Ascending aorta (tissue), 2 donors: ENCODE measurements at regions not wholly inside any gene's neighbourhood (a gene's known extent, or its start where the extent isn't known, plus 50 kb on each side); places are given as distances from the start of the nearest gene placed in this dataset.
A peak's percentile ranks its signal among the peaks of the same experiment; 100 is the strongest.

ENCODE experiments used
- DNase-seq, 2 donors: peaks; one replicate each; pipeline ENCODE4 v3.0.0-alpha.2; 2019; ENCODE audit warnings: low spot score in 2 of 2
- H3K27ac ChIP-seq, 2 donors: fragments of 200-600 bp; sonication (generic); one replicate each; pipeline ENCODE4 v1.5.1; 2016 to 2017; ENCODE audit warnings: mild to moderate bottlenecking in 1 of 2
- H3K27me3 ChIP-seq: fragments of 200-600 bp; sonication (generic); one replicate; pipeline ENCODE4 v1.5.1; 2017
- H3K36me3 ChIP-seq, 2 donors: fragments of 200-600 bp; sonication (generic); one replicate each; pipeline ENCODE4 v1.5.1; 2016
- H3K4me1 ChIP-seq, 2 donors: fragments of 200-600 bp; sonication (generic); one replicate each; pipeline ENCODE4 v1.5.1; 2016 to 2017; ENCODE audit warnings: mild to moderate bottlenecking in 1 of 2
- H3K4me3 ChIP-seq, 2 donors: fragments of 200-600 bp; sonication (generic); one replicate each; pipeline ENCODE4 v1.5.1; 2016 to 2017; ENCODE audit warnings: mild to moderate bottlenecking in 1 of 2
- H3K9me3 ChIP-seq, 2 donors: fragments of 200-600 bp; sonication (generic); one replicate each; pipeline ENCODE4 v1.5.1; 2016
- CTCF ChIP-seq, 3 experiments: fragments of 200-600 bp in 2 of 3; fragments of 450-650 bp in 1 of 3; sonication (generic) in 2 of 3; IDR thresholded peaks; one replicate each; pipeline ENCODE4 v1.5.1; 2016 to 2019; ENCODE audit warnings: antibody characterized with exemption in 3 of 3, mild to moderate bottlenecking in 1 of 3, moderate library complexity in 1 of 3
- intact Hi-C: fragments of 100-400 bp; cut with DNase I; formaldehyde crosslinking; loops from one replicate; pipeline ENCODE4 v1.15.1; 2023

DNA sequence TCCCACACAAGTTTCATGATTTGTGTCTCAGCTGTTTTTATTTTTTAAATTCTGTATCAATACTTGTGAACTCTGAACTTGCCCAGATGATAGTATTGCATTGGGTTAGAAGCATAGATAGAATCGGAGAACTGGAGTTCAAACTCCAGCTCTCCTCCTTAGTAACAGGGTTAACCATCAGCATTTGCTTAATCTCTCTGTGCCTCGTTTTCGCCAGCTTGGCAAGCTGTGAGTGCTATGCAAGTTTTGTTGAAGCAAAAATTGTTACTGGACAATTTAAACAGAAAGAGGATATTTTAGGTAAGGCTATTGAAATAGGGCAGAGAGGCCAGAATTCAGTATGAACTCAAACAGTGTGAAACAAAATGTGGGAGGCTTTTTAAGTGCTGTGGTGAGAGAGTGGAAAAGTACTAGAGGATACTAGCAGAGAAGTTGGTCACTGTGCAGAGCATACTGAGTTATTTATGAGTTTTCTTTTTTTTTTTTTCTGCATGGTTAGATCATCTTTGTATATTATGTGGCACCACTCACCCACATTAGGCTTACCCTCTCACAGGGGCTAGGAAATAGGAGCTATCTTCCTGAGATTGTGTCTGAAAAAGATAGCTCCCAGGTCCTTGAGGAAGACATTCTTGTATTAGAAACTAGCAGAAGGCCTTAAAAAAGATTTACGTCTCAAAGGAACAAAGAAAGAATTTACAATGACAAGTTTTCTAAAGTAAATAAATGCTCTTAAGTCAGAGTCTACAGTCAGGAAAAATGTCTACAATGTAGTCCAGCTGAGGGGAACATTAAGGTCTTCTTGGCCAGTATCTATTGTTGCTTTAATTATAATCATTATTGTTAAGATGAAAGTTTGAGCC lies 1126.6 kb downstream of the FAT4 start:
- TF ChIP-seq CTCF (IDR thresholded peaks at IDR 0.05): no peak
- DNase-seq: no peak
- intact Hi-C loops: no loop called here
- Histone ChIP-seq H3K36me3 (no peaks in the 10 kb centered on the region), H3K27me3 (no peaks in the 10 kb centered on the region), H3K4me1 (peaks cover 0 to 3% of the 10 kb centered on the region in 2 donors), H3K9me3 (no peaks in the 10 kb centered on the region), H3K4me3 (no peak overlapping the region), H3K27ac (peak overlapping the region; percentile 53 to 64)

DNA sequence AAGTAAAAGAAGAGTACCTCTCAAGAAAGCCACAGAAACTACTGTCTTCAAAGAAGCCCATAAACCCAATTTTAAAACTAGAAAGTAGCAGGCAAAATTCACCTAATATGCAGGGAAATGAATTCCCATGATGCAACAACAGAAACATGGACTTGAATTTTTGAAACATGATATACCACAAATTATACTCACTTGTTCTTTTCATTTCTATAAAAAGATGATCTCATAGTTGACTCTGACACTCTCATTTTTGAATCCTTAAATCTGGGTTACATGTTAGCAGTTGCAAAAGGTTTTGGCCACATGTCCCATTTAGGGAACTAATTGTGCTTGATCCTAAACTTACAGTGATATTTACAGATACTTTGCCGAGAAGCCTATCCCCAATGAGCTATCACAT lies 1130.8 kb downstream of the FAT4 start:
- TF ChIP-seq CTCF (IDR thresholded peaks at IDR 0.05): no peak
- H3K36me3 ChIP-seq: no peaks in the 10 kb centered on the region
- no peaks in the 10 kb centered on the region for H3K27me3 ChIP-seq
- intact Hi-C loops: no loop called here
- no peak overlapping the region for H3K4me3 ChIP-seq
- H3K9me3 ChIP-seq: no peaks in the 10 kb centered on the region
- no peak overlapping the region for H3K27ac ChIP-seq
- peaks cover 0 to 3% of the 10 kb centered on the region in 2 donors for H3K4me1 ChIP-seq
- DNase-seq: no peak

GRCh38 chr4:126446917-126447316 lies 1132.2 kb downstream of the FAT4 start:
- H3K4me1 ChIP-seq: no peaks in the 10 kb centered on the region
- no peak overlapping the region for H3K27ac ChIP-seq
- no peaks in the 10 kb centered on the region for H3K9me3 ChIP-seq
- H3K36me3 ChIP-seq: no peaks in the 10 kb centered on the region
- TF ChIP-seq CTCF (IDR thresholded peaks at IDR 0.05): no peak
- H3K4me3 ChIP-seq: no peak overlapping the region
- H3K27me3 ChIP-seq: no peaks in the 10 kb centered on the region
- intact Hi-C loops: no loop called here
- no peak for DNase-seq

DNA sequence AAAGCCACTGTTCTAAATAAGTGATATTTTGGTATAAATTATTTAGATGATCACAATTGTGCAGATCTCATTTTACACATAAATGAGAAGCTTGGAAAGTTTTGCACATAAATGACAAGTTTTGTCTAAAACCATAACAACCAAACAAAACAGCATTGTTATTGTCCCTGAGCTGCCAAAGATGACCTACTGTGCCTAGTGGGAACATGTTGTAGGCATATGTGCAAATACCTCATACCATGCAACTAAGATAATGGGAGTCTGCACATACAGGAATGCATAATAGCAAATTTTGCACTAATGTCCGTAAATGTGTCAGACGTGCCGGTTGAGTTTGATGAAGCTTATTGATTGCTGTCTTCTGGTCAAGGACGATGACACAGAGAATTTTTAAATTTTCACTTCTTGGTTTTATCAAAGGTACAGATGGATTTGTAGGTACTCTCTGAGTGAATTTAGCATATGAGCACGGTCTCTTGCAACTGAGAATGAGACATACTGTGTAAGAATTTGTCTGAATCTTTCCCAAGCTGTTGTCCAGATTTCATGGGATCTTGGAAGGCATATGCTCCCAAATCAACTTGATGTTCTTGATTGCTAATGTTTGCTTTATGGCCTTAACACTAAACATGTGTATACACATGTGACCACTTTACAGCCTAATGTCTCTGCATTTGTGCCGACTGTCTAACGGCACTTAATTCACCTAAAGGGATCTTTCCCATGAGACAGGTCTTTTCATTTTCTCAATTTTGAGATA lies 1133.5 kb downstream of the FAT4 start:
- Histone ChIP-seq H3K27me3 (no peaks in the 10 kb centered on the region), H3K4me3 (no peak overlapping the region), H3K9me3 (no peaks in the 10 kb centered on the region), H3K36me3 (no peaks in the 10 kb centered on the region), H3K4me1 (no peaks in the 10 kb centered on the region), H3K27ac (no peak overlapping the region)
- intact Hi-C loops: no loop called here
- no peak for TF ChIP-seq CTCF (IDR thresholded peaks at IDR 0.05)
- no peak for DNase-seq

DNA sequence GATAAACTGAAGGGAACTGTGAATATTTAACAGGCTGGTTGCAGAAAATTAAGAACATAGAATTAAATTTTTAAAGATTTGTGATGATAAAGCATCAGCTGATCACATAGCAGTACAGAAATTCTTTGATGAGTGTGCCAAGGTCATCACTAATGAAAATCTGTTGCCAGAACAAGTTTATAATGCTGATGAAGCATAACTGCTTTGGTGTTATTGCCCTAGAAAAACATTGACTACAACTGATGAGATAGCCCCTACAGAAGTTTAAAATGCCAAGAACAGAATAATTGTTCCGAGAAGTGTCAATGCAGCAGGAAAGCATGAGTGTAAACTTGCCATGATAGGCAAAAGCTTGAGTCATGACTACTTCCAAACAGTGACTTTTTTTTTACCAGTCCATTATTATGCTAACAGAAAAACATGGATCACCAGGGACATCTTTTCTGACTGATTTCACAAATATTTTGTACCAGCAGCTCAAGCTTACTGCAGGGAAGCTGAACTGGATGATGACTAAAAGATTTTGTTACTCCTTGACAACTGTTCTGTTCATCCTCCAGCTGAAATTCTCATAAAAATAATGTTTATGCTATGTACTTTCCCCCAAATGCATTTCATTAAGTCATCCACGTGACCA lies 1136.6 kb downstream of the FAT4 start:
- intact Hi-C loops: no loop called here
- no peaks in the 10 kb centered on the region for H3K36me3 ChIP-seq
- H3K4me1 ChIP-seq: no peaks in the 10 kb centered on the region
- no peaks in the 10 kb centered on the region for H3K9me3 ChIP-seq
- H3K27ac ChIP-seq: no peak overlapping the region
- no peaks in the 10 kb centered on the region for H3K27me3 ChIP-seq
- DNase-seq: no peak
- no peak for TF ChIP-seq CTCF (IDR thresholded peaks at IDR 0.05)
- H3K4me3 ChIP-seq: no peak overlapping the region
